ENCODE measurements at regions not wholly inside any gene's neighbourhood (a gene's known extent, or its start where the extent isn't known, plus 50 kb on each side); places are given as distances from the start of the nearest gene placed in this dataset.

DNA sequence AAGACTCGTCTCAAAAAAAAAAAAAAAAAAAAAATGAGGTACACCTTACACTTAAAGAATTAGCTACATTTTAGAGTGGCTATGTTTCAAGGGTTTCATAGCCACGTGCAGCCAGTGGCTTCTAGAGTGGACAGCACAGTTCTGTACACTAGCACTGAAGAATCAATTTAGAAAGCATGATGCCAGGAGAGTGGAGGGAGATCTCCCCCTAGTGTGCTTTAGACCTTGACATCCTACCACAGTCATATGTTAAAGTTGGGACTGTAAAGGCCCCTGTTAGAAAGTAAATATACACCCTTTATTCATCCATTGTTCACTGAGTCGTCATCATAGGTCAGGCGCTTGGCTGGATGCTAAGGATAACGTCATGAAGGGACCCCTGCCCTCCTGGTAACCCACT, 179.4 kb downstream of the QDPR start:
- DNase-seq (ENCODE audit: low read depth): no peak
- TF ChIP-seq, protein P1, sequence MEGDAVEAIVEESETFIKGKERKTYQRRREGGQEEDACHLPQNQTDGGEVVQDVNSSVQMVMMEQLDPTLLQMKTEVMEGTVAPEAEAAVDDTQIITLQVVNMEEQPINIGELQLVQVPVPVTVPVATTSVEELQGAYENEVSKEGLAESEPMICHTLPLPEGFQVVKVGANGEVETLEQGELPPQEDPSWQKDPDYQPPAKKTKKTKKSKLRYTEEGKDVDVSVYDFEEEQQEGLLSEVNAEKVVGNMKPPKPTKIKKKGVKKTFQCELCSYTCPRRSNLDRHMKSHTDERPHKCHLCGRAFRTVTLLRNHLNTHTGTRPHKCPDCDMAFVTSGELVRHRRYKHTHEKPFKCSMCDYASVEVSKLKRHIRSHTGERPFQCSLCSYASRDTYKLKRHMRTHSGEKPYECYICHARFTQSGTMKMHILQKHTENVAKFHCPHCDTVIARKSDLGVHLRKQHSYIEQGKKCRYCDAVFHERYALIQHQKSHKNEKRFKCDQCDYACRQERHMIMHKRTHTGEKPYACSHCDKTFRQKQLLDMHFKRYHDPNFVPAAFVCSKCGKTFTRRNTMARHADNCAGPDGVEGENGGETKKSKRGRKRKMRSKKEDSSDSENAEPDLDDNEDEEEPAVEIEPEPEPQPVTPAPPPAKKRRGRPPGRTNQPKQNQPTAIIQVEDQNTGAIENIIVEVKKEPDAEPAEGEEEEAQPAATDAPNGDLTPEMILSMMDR (IDR thresholded peaks at IDR 0.05; ENCODE audit: insufficient read depth, low read depth, low read length, missing control alignments): no peak
- no peak overlapping the region for H3K4me3 ChIP-seq (ENCODE audit: low read length)

DNA sequence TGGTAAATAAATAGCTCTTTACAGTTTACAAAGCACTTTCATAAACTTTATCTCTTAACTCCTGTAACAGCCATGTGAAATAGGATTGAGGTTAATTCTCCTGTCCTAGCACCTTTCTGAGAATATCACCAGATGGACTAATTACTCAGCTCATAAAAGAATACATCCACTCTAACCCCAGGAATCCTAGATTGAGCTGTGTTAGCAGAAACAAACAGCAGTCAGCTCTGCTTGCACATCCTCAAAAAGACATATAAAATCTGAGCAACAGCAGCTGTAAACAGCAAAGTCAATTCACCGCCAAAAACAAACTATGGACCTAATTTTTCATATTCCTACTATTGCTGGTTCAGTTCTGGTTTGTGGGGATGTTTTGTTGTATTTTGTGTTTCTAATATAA, 182.8 kb downstream of the QDPR start:
- no peak for DNase-seq (ENCODE audit: low read depth)
- TF ChIP-seq, protein P1 (IDR thresholded peaks at IDR 0.05; ENCODE audit: insufficient read depth, low read depth, low read length, missing control alignments): no peak
- H3K4me3 ChIP-seq (ENCODE audit: low read length): no peak overlapping the region

DNA sequence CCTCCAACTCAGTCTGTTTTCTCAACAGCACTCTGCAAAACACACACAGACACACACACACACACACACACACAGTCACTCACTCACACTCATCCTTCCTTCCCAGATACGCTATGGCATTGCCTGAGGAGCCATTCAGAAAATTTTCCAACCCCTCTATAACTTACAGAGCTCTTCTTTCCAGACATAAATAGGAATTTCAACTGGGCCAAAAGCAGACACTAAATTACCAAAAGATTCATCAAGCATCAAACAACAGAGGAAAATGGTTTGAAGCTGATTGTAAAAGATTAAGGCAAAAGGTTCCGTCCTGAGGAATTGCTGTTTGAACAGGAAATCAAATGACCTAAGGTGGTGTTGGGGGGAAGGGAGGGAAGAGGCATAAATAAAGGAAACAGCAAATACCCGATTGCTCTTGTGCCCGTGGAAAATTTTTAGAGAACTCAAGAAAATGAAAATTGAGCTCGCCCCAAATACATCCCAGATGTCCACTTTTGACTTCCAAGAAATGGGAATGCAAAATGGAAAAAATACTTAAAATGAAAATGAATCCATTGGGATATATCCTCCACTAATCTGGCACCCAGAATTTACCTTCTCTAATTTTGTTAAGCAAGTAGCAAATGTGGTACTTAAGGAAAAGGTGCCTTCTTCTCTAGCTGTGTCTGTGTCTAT, 183.6 kb downstream of the QDPR start:
- TF ChIP-seq, protein P1 (IDR thresholded peaks at IDR 0.05; ENCODE audit: insufficient read depth, low read depth, low read length, missing control alignments): no peak
- DNase-seq (ENCODE audit: low read depth): no peak

GRCh38 chr4:17327591-17327990, 184.3 kb downstream of the QDPR start:
- DNase-seq (ENCODE audit: low read depth): no peak
- no peak overlapping the region for H3K4me3 ChIP-seq (ENCODE audit: low read length)
- TF ChIP-seq, protein P1 (IDR thresholded peaks at IDR 0.05; ENCODE audit: insufficient read depth, low read depth, low read length, missing control alignments): no peak

More for the DNA sequence above, 183.6 kb downstream of the QDPR start:
- H3K4me3 ChIP-seq (ENCODE audit: low read length): no peak overlapping the region

- DNase-seq (ENCODE audit: low read depth): no peak
- TF ChIP-seq, protein P1 (IDR thresholded peaks at IDR 0.05; ENCODE audit: insufficient read depth, low read depth, low read length, missing control alignments): no peak
- H3K4me3 ChIP-seq (ENCODE audit: low read length): no peak overlapping the region
These were observed 185.1 kb downstream of the QDPR start for GRCh38 chr4:17326756-17327155.

DNA sequence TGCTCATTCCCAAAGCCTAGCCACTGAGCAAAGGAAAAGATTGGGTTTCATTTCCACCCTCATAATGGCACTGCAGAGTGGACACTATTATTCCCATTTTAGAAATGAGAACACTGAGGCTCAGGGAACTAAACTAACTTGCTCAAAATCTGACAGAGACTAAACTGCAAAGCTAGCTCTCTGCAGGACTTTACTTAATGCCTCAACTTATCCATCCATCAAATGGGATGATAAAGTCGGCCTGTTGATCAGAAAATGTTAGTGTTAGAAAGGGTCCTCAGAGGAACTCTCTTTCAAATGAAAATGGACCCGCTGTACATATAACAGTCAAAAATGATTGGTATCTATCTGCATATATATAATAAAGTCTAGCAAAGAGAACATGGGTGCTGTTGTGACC, 186.8 kb downstream of the QDPR start:
- H3K4me3 ChIP-seq (ENCODE audit: low read length): no peak overlapping the region
- DNase-seq (ENCODE audit: low read depth): no peak
- TF ChIP-seq, protein P1 (IDR thresholded peaks at IDR 0.05; ENCODE audit: insufficient read depth, low read depth, low read length, missing control alignments): no peak

DNA sequence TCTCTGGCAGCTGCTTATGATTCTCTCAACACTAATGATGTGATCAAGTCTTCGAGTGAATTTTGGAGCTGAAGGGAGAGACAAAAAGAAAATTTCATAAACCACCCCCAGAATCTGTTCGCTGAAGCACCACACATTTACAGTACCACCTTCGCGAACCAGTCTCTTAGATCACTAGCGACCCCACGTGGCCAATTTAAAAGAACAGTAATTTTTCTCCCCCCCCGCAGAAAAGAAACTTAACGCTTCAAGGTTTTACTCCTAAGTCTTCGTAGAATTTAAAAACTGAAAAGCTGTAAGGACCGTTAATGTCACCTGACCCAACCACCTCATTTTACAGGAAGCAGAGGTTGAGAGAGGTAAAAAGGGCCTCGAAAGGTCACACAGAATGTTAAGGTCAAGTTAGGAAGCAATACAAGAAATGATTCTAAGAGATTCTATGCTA, 187.5 kb downstream of the QDPR start:
- peak; percentile 39 for DNase-seq (ENCODE audit: low read depth)
- H3K4me3 ChIP-seq (ENCODE audit: low read length): no peak overlapping the region
- TF ChIP-seq, protein P1 (IDR thresholded peaks at IDR 0.05; ENCODE audit: insufficient read depth, low read depth, low read length, missing control alignments): peak; percentile 51
